ENCODE measurements at regions not wholly inside any gene's neighbourhood (a gene's known extent, or its start where the extent isn't known, plus 50 kb on each side); places are given as distances from the start of the nearest gene placed in this dataset.

DNA sequence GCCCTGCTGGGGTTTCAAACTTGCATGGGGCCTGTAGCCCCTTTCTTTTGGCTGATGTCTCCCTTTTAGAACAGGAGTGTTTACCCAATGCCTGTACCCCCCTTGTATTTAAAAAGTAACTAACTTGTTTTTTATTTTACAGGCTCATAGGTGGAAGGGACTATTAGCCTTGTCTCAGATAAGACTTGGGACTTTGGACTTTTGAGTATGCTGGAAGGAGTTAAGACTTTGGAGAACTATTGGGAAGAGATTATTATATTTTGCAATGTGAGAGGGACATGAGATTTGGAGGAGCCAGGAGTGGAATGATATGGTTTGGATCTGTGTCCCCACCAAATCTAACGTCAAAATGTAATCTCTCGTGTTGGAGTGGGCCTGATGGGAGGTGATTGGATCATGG is 314.9 kb upstream of the SP8 start:
- TF ChIP-seq POLR2A (IDR thresholded peaks at IDR 0.05) (no peak), CTCF (IDR thresholded peaks at IDR 0.05) (no peak), POLR2AphosphoS5 (IDR thresholded peaks at IDR 0.05; ENCODE audit: insufficient read depth in 1 of 2, low read depth in 1 of 2) (no peak)
